GM23248 (cell line): ENCODE measurements at regions not wholly inside any gene's neighbourhood (a gene's known extent, or its start where the extent isn't known, plus 50 kb on each side); places are given as distances from the start of the nearest gene placed in this dataset.
"Not testable (repeated sequence)": the region's sequence is repeated elsewhere in the genome, so short reads cannot be mapped to it uniquely, and the experiment has no call there.

ENCODE experiments used
- DNase-seq: peaks from one replicate; pipeline ENCODE4 v3.0.0-alpha.2; 2015
- H2AFZ ChIP-seq: fragments of 200-600 bp; sonication (generic); 2 replicates; pipeline ENCODE4 v1.6.1; 2016; ENCODE audit warnings: antibody characterized with exemption
- H3F3A ChIP-seq: fragments of 200-600 bp; sonication (generic); 2 replicates; pipeline ENCODE4 v1.6.1; 2016; ENCODE audit warnings: mild to moderate bottlenecking, antibody characterized with exemption, mixed run types; ENCODE audit not compliant: insufficient read depth
- H3K27ac ChIP-seq: fragments of 200-600 bp; sonication (generic); 2 replicates; pipeline ENCODE4 v1.5.1; 2016; ENCODE audit warnings: mild to moderate bottlenecking
- H3K27me3 ChIP-seq: fragments of 200-600 bp; sonication (generic); replicated peaks from 2 replicates; pipeline ENCODE4 v1.6.1; 2016; ENCODE audit warnings: mild to moderate bottlenecking; ENCODE audit not compliant: insufficient read depth
- H3K36me3 ChIP-seq: fragments of 200-600 bp; sonication (generic); 2 replicates; pipeline ENCODE4 v1.6.1; 2016; ENCODE audit warnings: low read depth, mild to moderate bottlenecking
- H3K4me1 ChIP-seq: fragments of 200-600 bp; sonication (generic); 2 replicates; pipeline ENCODE4 v1.6.1; 2016; ENCODE audit warnings: mild to moderate bottlenecking; ENCODE audit not compliant: insufficient read depth
- H3K4me2 ChIP-seq: fragments of 200-600 bp; sonication (generic); one replicate; pipeline ENCODE4 v1.6.1; 2016; ENCODE audit warnings: mild to moderate bottlenecking; ENCODE audit not compliant: unreplicated experiment
- H3K4me3 ChIP-seq: fragments of 200-600 bp; sonication (generic); 2 replicates; pipeline ENCODE4 v1.5.1; 2016; ENCODE audit warnings: mild to moderate bottlenecking
- H3K79me2 ChIP-seq: fragments of 200-600 bp; sonication (generic); 2 replicates; pipeline ENCODE4 v1.6.1; 2016; ENCODE audit warnings: mild to moderate bottlenecking; ENCODE audit not compliant: insufficient read depth
- H3K9ac ChIP-seq: fragments of 200-600 bp; sonication (generic); 2 replicates; pipeline ENCODE4 v1.6.1; 2016; ENCODE audit warnings: mild to moderate bottlenecking
- H3K9me2 ChIP-seq: fragments of 200-600 bp; sonication (generic); 2 replicates; pipeline ENCODE4 v1.6.1; 2016; ENCODE audit warnings: mixed run types, mild to moderate bottlenecking, moderate library complexity; ENCODE audit not compliant: insufficient read depth
- H3K9me3 ChIP-seq: fragments of 200-600 bp; sonication (generic); one replicate; pipeline ENCODE4 v1.6.1; 2017; ENCODE audit warnings: low read depth
- H4K20me1 ChIP-seq: fragments of 200-600 bp; sonication (generic); 2 replicates; pipeline ENCODE4 v1.6.0; 2016; ENCODE audit not compliant: insufficient read depth
- EZH2 ChIP-seq: fragments of 200-600 bp; sonication (generic); IDR thresholded peaks from 2 replicates; pipeline ENCODE4 v1.6.1; 2018; ENCODE audit warnings: antibody characterized with exemption, mild to moderate bottlenecking; ENCODE audit not compliant: insufficient read depth, poor library complexity, severe bottlenecking
- EZH2phosphoT487 ChIP-seq: fragments of 200-600 bp; sonication (generic); IDR thresholded peaks from 2 replicates; pipeline ENCODE4 v1.6.1; 2018; ENCODE audit warnings: antibody characterized with exemption, moderate library complexity, mild to moderate bottlenecking, low read depth; ENCODE audit not compliant: insufficient read depth
- WGBS, 2 experiments: methylation state at CpG; one replicate each; pipeline ENCODE4 v1.1.6; 2015 to 2017; ENCODE audit warnings: low lambda C conversion rate in 2 of 2, low coverage in 1 of 2; ENCODE audit errors: missing lambda C conversion rate in 2 of 2; 5-methylcytosine and 5-hydroxymethylcytosine counted together
- in situ Hi-C: fragments of 300-500 bp; cut with MboI; formaldehyde crosslinking; loops from 2 replicates; pipeline ENCODE4 v1.15.0; 2020

GRCh38 chr17:45640141-45640850 is 143.8 kb upstream of the CRHR1 start:
- Histone ChIP-seq H3K9me3 (no peaks in the 10 kb centered on the region), H3K9ac (no peak overlapping the region), H3K27me3 (no peaks in the 10 kb centered on the region), H3K4me2 (no peak overlapping the region), H3K4me3 (no peak overlapping the region), H2AFZ (no peak overlapping the region), H3K9me2 (no peaks in the 10 kb centered on the region), H4K20me1 (no peaks in the 10 kb centered on the region), H3K4me1 (peaks cover 7% of the 10 kb centered on the region; the same call in 1 of the 2 replicates), H3K36me3 (peaks cover 5% of the 10 kb centered on the region; the same call in 1 of the 2 replicates), H3K27ac (no peak overlapping the region), H3K79me2 (no peaks in the 10 kb centered on the region), H3F3A (no peaks in the 10 kb centered on the region)
- TF ChIP-seq EZH2phosphoT487 (no peak), EZH2 (no peak)
- peak; percentile 78 for DNase-seq
- in situ Hi-C loops: loop anchor here (5.0 kb wide), 1 partner anchor 192 kb away; no protein-coding TSS in a partner anchor
- WGBS, 2 experiments: 25 to 30% methylated on average over 3 of the region's 3 CpGs

GRCh38 chr17:45641541-45641940 is 142.6 kb upstream of the CRHR1 start:
- Histone ChIP-seq H3K36me3 (peaks cover 5% of the 10 kb centered on the region; the same call in 1 of the 2 replicates), H3F3A (no peaks in the 10 kb centered on the region), H3K27me3 (no peaks in the 10 kb centered on the region), H3K79me2 (no peaks in the 10 kb centered on the region), H3K9me2 (no peaks in the 10 kb centered on the region), H3K9me3 (no peaks in the 10 kb centered on the region), H3K9ac (no peak overlapping the region), H2AFZ (no peak overlapping the region), H3K27ac (no peak overlapping the region), H3K4me2 (no peak overlapping the region), H3K4me3 (no peak overlapping the region), H3K4me1 (peaks cover 7% of the 10 kb centered on the region; the same call in 1 of the 2 replicates), H4K20me1 (no peaks in the 10 kb centered on the region)
- TF ChIP-seq EZH2phosphoT487: no peak
- TF ChIP-seq EZH2: no peak
- WGBS, 2 experiments: 76 to 83% methylated on average over 5 of the region's 5 CpGs
- no peak for DNase-seq
- in situ Hi-C loops: loop anchor here (5.0 kb wide), 1 partner anchor 191 kb away; no protein-coding TSS in a partner anchor

GRCh38 chr17:45643591-45643990 is 140.5 kb upstream of the CRHR1 start:
- TF ChIP-seq EZH2 (no peak), EZH2phosphoT487 (no peak)
- Histone ChIP-seq H3K27me3 (no peaks in the 10 kb centered on the region), H3K4me2 (no peak overlapping the region), H3K79me2 (no peaks in the 10 kb centered on the region), H3K9me3 (no peaks in the 10 kb centered on the region), H4K20me1 (no peaks in the 10 kb centered on the region), H3K4me3 (no peak overlapping the region), H3K9ac (no peak overlapping the region), H2AFZ (no peak overlapping the region), H3K9me2 (no peaks in the 10 kb centered on the region), H3K4me1 (peaks cover 7% of the 10 kb centered on the region; the same call in 1 of the 2 replicates), H3F3A (no peaks in the 10 kb centered on the region), H3K27ac (no peak overlapping the region), H3K36me3 (no peaks in the 10 kb centered on the region)
- no peak for DNase-seq
- in situ Hi-C loops: loop anchor here (5.0 kb wide), 1 partner anchor 189 kb away; no protein-coding TSS in a partner anchor
- 79 to 85% methylated on average over 10 of the region's 10 CpGs for WGBS, 2 experiments

GRCh38 chr17:45644637-45645036 is 139.5 kb upstream of the CRHR1 start:
- H3K9me2 ChIP-seq, H3K4me1 ChIP-seq, H3K9ac ChIP-seq, H3F3A ChIP-seq, H2AFZ ChIP-seq, H3K9me3 ChIP-seq, H3K27ac ChIP-seq, H3K36me3 ChIP-seq, H3K4me3 ChIP-seq, H3K27me3 ChIP-seq, DNase-seq, H3K79me2 ChIP-seq, H4K20me1 ChIP-seq, H3K4me2 ChIP-seq: not testable (repeated sequence)
- 76 to 90% methylated on average over 1 of the region's 1 CpG for WGBS, 2 experiments
- in situ Hi-C loops: loop anchor here (5.0 kb wide), 1 partner anchor 188 kb away; no protein-coding TSS in a partner anchor
